Glomerular visceral epithelial cell (primary cell): ENCODE measurements at regions not wholly inside any gene's neighbourhood (a gene's known extent, or its start where the extent isn't known, plus 50 kb on each side); places are given as distances from the start of the nearest gene placed in this dataset.

ENCODE experiments used
- DNase-seq: peaks from one replicate; pipeline ENCODE4 v3.0.0-alpha.2; 2016; ENCODE audit errors: extremely low spot score

- DNase-seq, result no peak
Measured at GRCh38 chr21:16072737-16073136, 343.0 kb downstream of the USP25 start.

GRCh38 chr21:16073586-16073985, 343.8 kb downstream of the USP25 start:
- no peak for DNase-seq

DNA sequence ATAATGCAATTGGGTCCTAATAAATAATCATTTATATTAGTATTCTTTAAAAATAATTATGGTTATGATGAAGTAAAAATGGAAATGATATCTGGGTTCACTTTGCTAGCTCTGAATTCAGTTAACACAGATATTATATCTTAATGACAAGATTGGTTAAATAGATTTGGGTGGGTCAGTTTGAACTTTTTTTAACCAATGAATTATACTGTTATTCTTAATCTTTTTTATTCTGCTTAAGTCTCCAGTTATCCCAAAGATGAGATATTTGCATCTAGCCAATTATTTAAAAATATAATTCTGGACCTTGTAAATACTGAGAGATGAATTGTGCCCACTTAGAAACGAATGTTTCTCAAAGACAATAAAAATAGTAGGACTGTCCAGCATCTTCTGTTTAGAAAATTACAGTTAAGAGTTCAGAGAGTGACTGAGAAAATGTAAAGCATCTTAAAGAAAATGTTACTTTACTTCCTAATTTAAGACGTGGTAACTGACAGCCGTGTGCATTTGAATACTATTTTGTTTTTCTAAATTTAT, 345.2 kb downstream of the USP25 start:
- no peak for DNase-seq

GRCh38 chr21:16075649-16076282, 346.0 kb downstream of the USP25 start:
- DNase-seq, result no peak

GRCh38 chr21:16076465-16076864, 346.7 kb downstream of the USP25 start:
- DNase-seq, result no peak

GRCh38 chr21:16078382-16078781, 348.6 kb downstream of the USP25 start:
- DNase-seq, result no peak

DNA sequence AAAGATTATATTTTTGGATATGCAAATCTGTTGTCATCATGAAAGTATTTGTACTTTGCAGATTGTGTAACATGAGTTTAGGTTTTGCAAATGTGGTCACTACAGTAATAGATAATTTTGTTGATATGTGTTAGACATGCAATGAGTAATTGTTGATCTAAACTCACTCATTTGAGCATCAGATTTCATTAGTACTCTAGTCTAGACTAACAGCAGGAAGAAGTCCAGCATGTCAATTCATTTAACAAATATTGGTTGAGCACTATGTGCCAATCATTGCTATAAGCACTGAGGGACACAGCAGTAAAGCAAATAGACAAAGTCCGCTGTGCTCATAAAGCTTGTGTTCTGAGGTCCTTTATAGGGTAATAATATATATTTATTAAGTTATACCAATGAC, 350.0 kb downstream of the USP25 start:
- DNase-seq, result no peak

- no peak for DNase-seq
Measured at GRCh38 chr21:16081304-16081703, 351.5 kb downstream of the USP25 start.

GRCh38 chr21:16082038-16082816, 352.4 kb downstream of the USP25 start:
- DNase-seq, result peak; percentile 16

- peak; percentile 22 for DNase-seq
Measured at GRCh38 chr21:16084776-16085364, 355.1 kb downstream of the USP25 start.

DNA sequence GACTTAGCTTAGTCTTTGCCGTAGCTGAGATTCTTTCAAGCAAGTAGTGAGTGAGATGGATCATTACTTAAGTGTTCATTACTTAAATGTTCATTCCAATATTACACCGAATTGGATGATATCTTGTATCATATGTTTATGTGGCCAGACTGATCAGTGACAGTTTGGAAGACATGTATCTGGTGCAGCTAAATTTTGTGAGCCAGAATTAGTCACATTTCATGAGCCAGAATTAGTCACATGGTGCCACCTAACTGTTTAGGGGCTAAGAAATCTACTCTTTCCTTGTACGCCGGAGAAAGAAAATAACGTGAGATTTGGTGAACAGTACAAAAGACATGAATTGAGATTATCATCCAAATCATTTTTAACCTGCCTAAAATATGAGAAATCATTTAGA, 355.6 kb downstream of the USP25 start:
- DNase-seq, result no peak

- no peak for DNase-seq
Measured at GRCh38 chr21:16086121-16086520, 356.3 kb downstream of the USP25 start.

- no peak for DNase-seq
Measured at GRCh38 chr21:16086936-16087335, 357.2 kb downstream of the USP25 start.

DNA sequence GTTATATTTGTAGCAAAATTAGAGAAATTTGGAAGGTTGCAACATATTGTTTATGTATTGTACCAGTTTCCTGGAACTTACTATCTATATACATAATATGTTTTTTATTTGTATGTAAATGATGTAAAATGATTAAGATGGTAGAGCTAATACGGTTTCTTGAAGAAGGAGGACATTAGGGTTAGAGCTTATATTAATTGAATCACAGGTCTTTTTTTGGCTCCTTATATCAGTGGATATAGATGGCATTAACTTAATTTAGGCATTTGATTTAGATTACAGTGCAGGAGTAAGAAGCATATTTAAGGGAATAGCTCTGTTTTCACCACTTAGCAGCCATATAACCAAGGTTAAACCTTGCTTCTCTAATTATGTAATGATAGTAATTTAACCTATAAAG, 357.7 kb downstream of the USP25 start:
- DNase-seq, result no peak

- no peak for DNase-seq
Measured at GRCh38 chr21:16088056-16088455, 358.3 kb downstream of the USP25 start.

- DNase-seq, result no peak
Measured at GRCh38 chr21:16095005-16095404, 365.2 kb downstream of the USP25 start.

DNA sequence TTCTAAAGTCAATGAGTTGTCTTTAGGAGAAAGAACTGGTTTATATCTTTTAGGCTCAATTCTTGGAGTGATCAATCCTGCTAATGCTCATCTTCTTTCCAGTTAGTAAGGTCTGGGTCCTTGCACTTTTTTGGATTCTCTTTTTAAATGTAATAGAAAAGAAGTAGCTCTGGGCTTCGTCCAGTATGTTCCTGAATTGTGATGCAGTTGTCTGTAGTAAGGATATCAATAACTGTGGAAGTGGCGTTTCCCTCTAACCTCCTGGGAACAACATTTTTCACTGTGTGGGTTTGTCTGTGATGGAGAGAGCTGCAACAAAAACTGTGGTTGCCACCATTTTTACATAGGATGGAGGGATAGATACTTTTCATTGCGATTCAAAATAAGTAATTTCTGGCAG, 367.2 kb downstream of the USP25 start:
- DNase-seq, result no peak

DNA sequence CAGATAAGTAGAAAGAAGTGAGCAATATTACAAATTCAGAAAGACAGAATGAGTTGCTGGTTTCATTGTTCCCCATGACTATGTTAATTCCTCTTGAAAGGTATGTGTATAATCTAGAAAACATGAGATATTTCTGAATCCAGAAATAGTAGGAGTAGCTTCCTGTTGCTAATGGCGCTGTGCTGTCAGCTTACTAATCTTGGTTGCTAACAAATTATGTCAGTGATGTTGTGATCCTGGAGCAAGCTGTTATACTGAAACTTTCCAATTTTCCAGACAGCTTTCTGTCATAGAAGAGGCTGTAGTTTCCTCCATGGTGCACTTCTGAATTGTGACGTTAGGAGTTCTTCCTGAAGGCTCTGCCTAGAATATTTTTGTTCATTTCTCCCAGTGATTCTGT, 372.3 kb downstream of the USP25 start:
- no peak for DNase-seq

- DNase-seq, result no peak
Measured at GRCh38 chr21:16108561-16109075, 378.8 kb downstream of the USP25 start.

DNA sequence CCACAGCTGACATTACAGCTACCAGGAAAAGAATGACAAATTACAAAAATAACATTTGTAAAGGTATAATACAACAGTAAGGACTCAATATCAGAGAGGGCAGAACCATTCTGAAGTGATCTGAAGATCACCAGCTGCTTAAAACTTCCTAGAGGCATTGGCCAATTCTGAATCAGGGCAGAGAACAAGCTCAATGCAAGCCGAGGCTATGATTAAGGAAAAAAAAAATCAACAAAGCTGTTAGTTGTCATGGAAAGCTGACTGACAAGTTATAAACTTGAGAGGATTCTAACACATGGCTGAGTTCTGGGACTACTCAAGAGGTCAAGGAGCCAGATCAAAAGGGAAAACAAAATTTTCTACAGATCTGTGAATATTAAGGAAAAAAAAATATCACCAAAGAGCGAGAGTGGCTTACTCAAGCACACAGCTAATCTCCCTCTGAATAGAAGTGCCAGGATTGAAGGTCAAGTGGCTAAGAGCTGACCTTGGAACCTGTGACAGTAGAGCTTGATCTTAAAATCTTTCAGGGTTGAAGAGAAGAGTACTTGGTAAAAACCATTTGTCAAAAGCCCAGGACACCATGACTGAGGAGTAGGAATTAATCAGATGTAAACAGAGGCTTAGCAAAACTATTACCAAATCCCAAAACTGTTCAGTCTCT, 383.4 kb downstream of the USP25 start:
- no peak for DNase-seq

DNA sequence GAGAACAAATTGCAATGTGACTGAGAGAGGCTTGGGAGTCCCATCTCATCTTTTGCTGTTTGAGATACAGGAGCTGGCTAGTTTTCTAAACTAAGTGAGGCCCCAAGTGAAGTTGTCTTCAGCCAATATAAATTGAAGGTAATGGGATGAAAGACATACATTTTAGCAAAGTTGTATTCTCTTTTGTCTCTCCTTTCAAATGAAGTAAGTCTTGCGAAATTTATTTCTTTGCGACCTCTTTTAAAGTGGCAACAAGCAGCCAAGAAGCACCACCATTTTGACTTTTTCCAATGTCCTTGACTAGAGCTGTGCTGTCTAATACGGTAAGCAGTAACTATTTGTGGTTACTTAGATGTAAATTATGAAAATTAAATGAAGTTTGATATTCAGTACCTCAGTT, 385.7 kb downstream of the USP25 start:
- DNase-seq, result no peak

DNA sequence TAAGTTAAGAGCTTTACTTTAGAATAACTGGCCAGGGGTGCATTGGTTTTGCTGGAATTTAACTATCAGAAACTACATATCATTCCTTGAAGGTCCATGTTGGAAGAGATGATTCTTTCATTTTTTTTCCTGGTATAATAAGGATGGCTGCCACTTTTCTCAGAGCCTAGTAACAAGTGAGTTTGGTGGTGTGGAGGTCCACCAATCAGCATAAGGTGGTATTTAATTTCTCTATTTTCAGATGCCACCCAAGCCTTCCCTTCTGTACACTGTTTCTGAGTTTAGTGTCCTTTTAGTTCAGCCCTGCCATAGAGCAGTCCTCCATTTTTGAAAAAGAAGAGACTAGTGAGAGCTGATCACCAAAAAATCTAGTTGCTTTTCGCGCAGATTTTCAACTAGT, 386.3 kb downstream of the USP25 start:
- peak; percentile 11 for DNase-seq
